H9 (cell line): ENCODE measurements at regions not wholly inside any gene's neighbourhood (a gene's known extent, or its start where the extent isn't known, plus 50 kb on each side); places are given as distances from the start of the nearest gene placed in this dataset.

Experiments
- DNase-seq: peaks from one replicate; pipeline ENCODE4 v3.0.0-alpha.2; 2017
- H2AFZ ChIP-seq: one replicate; pipeline ENCODE4 v1.6.1; 2013; ENCODE audit warnings: mild to moderate bottlenecking, low read length, control low read depth, moderate library complexity
- H2AK5ac ChIP-seq: 2 replicates; pipeline ENCODE4 v1.6.1; 2013; ENCODE audit warnings: low read length, control low read depth, mixed read lengths; ENCODE audit not compliant: insufficient read length
- H2BK120ac ChIP-seq: one replicate; pipeline ENCODE4 v1.6.1; 2013; ENCODE audit warnings: low read depth, mild to moderate bottlenecking, low read length, control low read depth, inconsistent platforms; ENCODE audit not compliant: poor library complexity, severe bottlenecking
- H2BK12ac ChIP-seq: 2 replicates; pipeline ENCODE4 v1.6.1; 2013; ENCODE audit warnings: low read length, control low read depth, mixed read lengths, low read depth; ENCODE audit not compliant: insufficient read length
- H2BK15ac ChIP-seq: 2 replicates; pipeline ENCODE4 v1.6.1; 2013; ENCODE audit warnings: low read depth, low read length, control low read depth
- H2BK20ac ChIP-seq: one replicate; pipeline ENCODE4 v1.6.1; 2013; ENCODE audit warnings: low read depth, mild to moderate bottlenecking, low read length, control low read depth, inconsistent platforms; ENCODE audit not compliant: poor library complexity, severe bottlenecking
- H2BK5ac ChIP-seq: 2 replicates; pipeline ENCODE4 v1.6.1; 2013; ENCODE audit warnings: low read length, control low read depth, mixed read lengths; ENCODE audit not compliant: insufficient read length
- H3K14ac ChIP-seq: 2 replicates; pipeline ENCODE4 v1.6.1; 2013; ENCODE audit warnings: low read length, control low read depth; ENCODE audit not compliant: insufficient read depth
- H3K18ac ChIP-seq: 2 replicates; pipeline ENCODE4 v1.6.1; 2013; ENCODE audit warnings: low read depth, mild to moderate bottlenecking, mixed read lengths, low read length, control low read depth; ENCODE audit not compliant: insufficient read length
- H3K23ac ChIP-seq: 2 replicates; pipeline ENCODE4 v1.6.1; 2013; ENCODE audit warnings: low read length, control low read depth, mixed read lengths, low read depth; ENCODE audit not compliant: insufficient read length
- H3K23me2 ChIP-seq: 2 replicates; pipeline ENCODE4 v1.6.1; 2013; ENCODE audit warnings: low read depth, mild to moderate bottlenecking, mixed read lengths, low read length, control low read depth; ENCODE audit not compliant: insufficient read length, poor library complexity, severe bottlenecking
- H3K27ac ChIP-seq: 2 replicates; pipeline ENCODE4 v1.5.1; 2013; ENCODE audit warnings: low read length, control low read depth, mixed read lengths, low read depth; ENCODE audit not compliant: insufficient read length
- H3K27me3 ChIP-seq: 2 replicates; pipeline ENCODE4 v1.6.1; 2013; ENCODE audit warnings: low read length, control low read depth, inconsistent platforms; ENCODE audit not compliant: insufficient read depth
- H3K4ac ChIP-seq: 2 replicates; pipeline ENCODE4 v1.6.1; 2013; ENCODE audit warnings: low read depth, mild to moderate bottlenecking, control low read depth, inconsistent platforms, low read length, moderate library complexity
- H3K4me1 ChIP-seq: 2 replicates; pipeline ENCODE4 v1.6.1; 2013; ENCODE audit warnings: low read length, control low read depth, inconsistent platforms; ENCODE audit not compliant: insufficient read depth
- H3K4me2 ChIP-seq: 2 replicates; pipeline ENCODE4 v1.6.1; 2013; ENCODE audit warnings: low read length, control low read depth, mixed read lengths; ENCODE audit not compliant: insufficient read length, insufficient read depth
- H3K56ac ChIP-seq: 2 replicates; pipeline ENCODE4 v1.6.1; 2013; ENCODE audit warnings: low read depth, mild to moderate bottlenecking, mixed read lengths, low read length, control low read depth; ENCODE audit not compliant: insufficient read length
- H3K79me1 ChIP-seq: 2 replicates; pipeline ENCODE4 v1.6.1; 2013; ENCODE audit warnings: low read depth, mild to moderate bottlenecking, moderate library complexity, low read length, control low read depth, inconsistent platforms; ENCODE audit not compliant: insufficient read depth, poor library complexity, severe bottlenecking
- H3K79me2 ChIP-seq: 2 replicates; pipeline ENCODE4 v1.6.1; 2013; ENCODE audit warnings: low read length, control low read depth, inconsistent platforms; ENCODE audit not compliant: insufficient read depth
- H3K9ac ChIP-seq: 2 replicates; pipeline ENCODE4 v1.6.1; 2013; ENCODE audit warnings: low read length, control low read depth, mixed read lengths; ENCODE audit not compliant: insufficient read length; ENCODE audit errors: extremely low read depth
- H3K9me3 ChIP-seq: one replicate; pipeline ENCODE4 v1.6.1; 2013; ENCODE audit warnings: low read depth, low read length, inconsistent platforms; ENCODE audit not compliant: control insufficient read depth
- H3T11ph ChIP-seq: one replicate; pipeline ENCODE4 v1.6.1; 2013; ENCODE audit warnings: mild to moderate bottlenecking, low read length, control low read depth, inconsistent platforms
- H4K20me1 ChIP-seq: one replicate; pipeline ENCODE4 v1.6.1; 2013; ENCODE audit not compliant: control insufficient read depth, insufficient read length, insufficient read depth
- H4K5ac ChIP-seq: 2 replicates; pipeline ENCODE4 v1.6.1; 2013; ENCODE audit warnings: low read depth, mild to moderate bottlenecking, mixed read lengths, low read length, control low read depth; ENCODE audit not compliant: insufficient read length
- H4K8ac ChIP-seq: replicated peaks from 2 replicates; pipeline ENCODE4 v1.6.1; 2013; ENCODE audit warnings: low read length, control low read depth, mixed read lengths, low read depth; ENCODE audit not compliant: insufficient read length
- H4K91ac ChIP-seq: 2 replicates; pipeline ENCODE4 v1.6.1; 2013; ENCODE audit warnings: low read depth, mild to moderate bottlenecking, moderate library complexity, mixed read lengths, low read length, control low read depth; ENCODE audit not compliant: insufficient read length
- H3K27ac Mint-ChIP-seq, 3 experiments: 2 replicates in 2 of 3; 3 replicates in 1 of 3; pipeline ENCODE4 v1.8.0; 2020 to 2021; ENCODE audit warnings: mixed read lengths in 3 of 3, mild to moderate bottlenecking in 1 of 3, moderate library complexity in 1 of 3
- H3K27me3 Mint-ChIP-seq: 2 replicates; pipeline ENCODE4 v1.8.0; 2021; ENCODE audit warnings: low read depth, mild to moderate bottlenecking, moderate library complexity, mixed read lengths
- H3K36me3 Mint-ChIP-seq, 3 experiments: 2 replicates in 2 of 3; 3 replicates in 1 of 3; pipeline ENCODE4 v1.8.0; 2020 to 2021; ENCODE audit warnings: low read depth in 3 of 3, mixed read lengths in 3 of 3; ENCODE audit not compliant: insufficient read depth in 1 of 3
- H3K4me1 Mint-ChIP-seq, 2 experiments: 2 replicates each; pipeline ENCODE4 v1.8.0; 2020; ENCODE audit warnings: mixed read lengths in 2 of 2
- H3K4me3 Mint-ChIP-seq, 2 experiments: 2 replicates in 1 of 2; 3 replicates in 1 of 2; pipeline ENCODE4 v1.8.0; 2020 to 2021; ENCODE audit warnings: mild to moderate bottlenecking in 2 of 2, mixed read lengths in 2 of 2, moderate library complexity in 1 of 2
- H3K9me3 Mint-ChIP-seq, 2 experiments: 2 replicates in 1 of 2; 3 replicates in 1 of 2; pipeline ENCODE4 v1.8.0; 2020; ENCODE audit warnings: mild to moderate bottlenecking in 2 of 2, mixed read lengths in 2 of 2, moderate library complexity in 1 of 2
- CTCF ChIP-seq: fragments of 200-600 bp; sonication (generic); conservative IDR thresholded peaks from 3 replicates; pipeline ENCODE4 v1.8.0; 2021; ENCODE audit warnings: antibody characterized with exemption, mild to moderate bottlenecking
- WGBS: extraction: QIAGEN DNeasy Blood & Tissue Kit; methylation state at CpG from one replicate; pipeline ENCODE4 v1.1.7; 2013; ENCODE audit warnings: missing lambda C conversion rate, low lambda C conversion rate, mixed read lengths; ENCODE audit not compliant: insufficient read length; ENCODE audit errors: extremely low coverage; 5-methylcytosine and 5-hydroxymethylcytosine counted together

- no peaks in the 10 kb centered on the region for H3K9me3 ChIP-seq
- Mint-ChIP-seq H3K9me3 (no peaks in the 10 kb centered on the region), H3K27ac (no peak overlapping the region; a peak in 1 of 7 replicates), H3K36me3 (no peaks in the 10 kb centered on the region), H3K4me1 (0 out of 4 replicates have a peak, but pooled peaks cover 0 to under 1% of the 10 kb centered on the region in 2 experiments), H3K4me3 (no peak overlapping the region), H3K27me3 (no peaks in the 10 kb centered on the region)
- no peak overlapping the region for H3T11ph ChIP-seq
- H2BK15ac ChIP-seq, result no peak overlapping the region
- no peak overlapping the region for H3K56ac ChIP-seq
- H2BK120ac ChIP-seq, result no peak overlapping the region
- H3K18ac ChIP-seq, result no peak overlapping the region
- no peak overlapping the region for H3K4ac ChIP-seq
- no peak overlapping the region for H4K91ac ChIP-seq
- no peaks in the 10 kb centered on the region for H3K27me3 ChIP-seq
- H4K5ac ChIP-seq, result no peak overlapping the region
- no peaks in the 10 kb centered on the region for H4K20me1 ChIP-seq
- no peak overlapping the region for H2BK20ac ChIP-seq
- no peaks in the 10 kb centered on the region for H3K79me1 ChIP-seq
- H2AK5ac ChIP-seq, result no peak overlapping the region
- no peaks in the 10 kb centered on the region for H3K79me2 ChIP-seq
- H2BK12ac ChIP-seq, result no peak overlapping the region
- H3K27ac ChIP-seq, result no peak overlapping the region
- TF ChIP-seq CTCF, result no peak
- WGBS, result no CpG with 5 or more reads among the region's 5 CpGs
- H3K23ac ChIP-seq, result no peak overlapping the region
- H2AFZ ChIP-seq, result no peak overlapping the region
- H2BK5ac ChIP-seq, result no peak overlapping the region
- no peak for DNase-seq
- H3K23me2 ChIP-seq, result no peaks in the 10 kb centered on the region
- H4K8ac ChIP-seq, result no peak overlapping the region
- H3K4me1 ChIP-seq, result no peaks in the 10 kb centered on the region
- H3K4me2 ChIP-seq, result no peak overlapping the region
- no peak overlapping the region for H3K9ac ChIP-seq
- H3K14ac ChIP-seq, result no peak overlapping the region
Measured at GRCh38 chr4:123921339-123921738, 524.7 kb downstream of the SPRY1 start.
